ENCODE measurements at regions not wholly inside any gene's neighbourhood (a gene's known extent, or its start where the extent isn't known, plus 50 kb on each side); places are given as distances from the start of the nearest gene placed in this dataset.

GRCh38 chr20:50306478-50307423, 116.1 kb downstream of the CEBPB start:
- peaks cover 16% of the 10 kb centered on the region for H3K4me1 ChIP-seq (ENCODE audit: insufficient read depth, insufficient read length)
- H3K9ac ChIP-seq (ENCODE audit: insufficient read length, low read depth): no peak overlapping the region
- H3K9me3 ChIP-seq (ENCODE audit: insufficient read depth, low read length): no peaks in the 10 kb centered on the region
- no peaks in the 10 kb centered on the region for H3K36me3 ChIP-seq (ENCODE audit: insufficient read depth, insufficient read length, low read length)
- H3K27me3 ChIP-seq (ENCODE audit: insufficient read depth, insufficient read length): no peaks in the 10 kb centered on the region
- H3K4me3 ChIP-seq (ENCODE audit: insufficient read length, low read depth): no peak overlapping the region
- no peak for DNase-seq (ENCODE audit: low read depth, low spot score)
- TF ChIP-seq YY1 (IDR thresholded peaks at IDR 0.05; ENCODE audit: insufficient read depth, insufficient read length): no peak
- no peak for TF ChIP-seq ZNF274 (IDR thresholded peaks at IDR 0.05; ENCODE audit: low read depth, low read length)
- TF ChIP-seq SUZ12 (IDR thresholded peaks at IDR 0.05; ENCODE audit: extremely low read depth, insufficient read depth, insufficient read length): no peak

- TF ChIP-seq YY1 (IDR thresholded peaks at IDR 0.05; ENCODE audit: insufficient read depth, insufficient read length): no peak
- TF ChIP-seq ZNF274 (IDR thresholded peaks at IDR 0.05; ENCODE audit: low read depth, low read length): no peak
- no peak for TF ChIP-seq SUZ12 (IDR thresholded peaks at IDR 0.05; ENCODE audit: extremely low read depth, insufficient read depth, insufficient read length)
- H3K36me3 ChIP-seq (ENCODE audit: insufficient read depth, insufficient read length, low read length): no peaks in the 10 kb centered on the region
- H3K4me1 ChIP-seq (ENCODE audit: insufficient read depth, insufficient read length): peaks cover 16% of the 10 kb centered on the region
- H3K4me3 ChIP-seq (ENCODE audit: insufficient read length, low read depth): no peak overlapping the region
- H3K9me3 ChIP-seq (ENCODE audit: insufficient read depth, low read length): no peaks in the 10 kb centered on the region
- no peaks in the 10 kb centered on the region for H3K27me3 ChIP-seq (ENCODE audit: insufficient read depth, insufficient read length)
- H3K9ac ChIP-seq (ENCODE audit: insufficient read length, low read depth): no peak overlapping the region
- DNase-seq (ENCODE audit: low read depth, low spot score): no peak
Measured at GRCh38 chr20:50308166-50308512, 117.5 kb downstream of the CEBPB start.

- DNase-seq (ENCODE audit: low read depth, low spot score): no peak
- no peaks in the 10 kb centered on the region for H3K27me3 ChIP-seq (ENCODE audit: insufficient read depth, insufficient read length)
- peak overlapping the region; percentile 27 for H3K4me3 ChIP-seq (ENCODE audit: insufficient read length, low read depth)
- peak overlapping the region; percentile 77 for H3K9ac ChIP-seq (ENCODE audit: insufficient read length, low read depth)
- H3K36me3 ChIP-seq (ENCODE audit: insufficient read depth, insufficient read length, low read length): no peaks in the 10 kb centered on the region
- H3K9me3 ChIP-seq (ENCODE audit: insufficient read depth, low read length): no peaks in the 10 kb centered on the region
- peaks cover 16% of the 10 kb centered on the region for H3K4me1 ChIP-seq (ENCODE audit: insufficient read depth, insufficient read length)
- TF ChIP-seq YY1 (IDR thresholded peaks at IDR 0.05; ENCODE audit: insufficient read depth, insufficient read length): no peak
- TF ChIP-seq ZNF274 (IDR thresholded peaks at IDR 0.05; ENCODE audit: low read depth, low read length): no peak
- no peak for TF ChIP-seq SUZ12 (IDR thresholded peaks at IDR 0.05; ENCODE audit: extremely low read depth, insufficient read depth, insufficient read length)
Measured at GRCh38 chr20:50308513-50309279, 118.1 kb downstream of the CEBPB start.

- Histone ChIP-seq H3K4me1 (ENCODE audit: insufficient read depth, insufficient read length) (peaks cover 11% of the 10 kb centered on the region), H3K27me3 (ENCODE audit: insufficient read depth, insufficient read length) (no peaks in the 10 kb centered on the region), H3K36me3 (ENCODE audit: insufficient read depth, insufficient read length, low read length) (no peaks in the 10 kb centered on the region), H3K9me3 (ENCODE audit: insufficient read depth, low read length) (no peaks in the 10 kb centered on the region), H3K9ac (ENCODE audit: insufficient read length, low read depth) (peak overlapping the region; percentile 77), H3K4me3 (ENCODE audit: insufficient read length, low read depth) (peak overlapping the region; percentile 27)
- DNase-seq (ENCODE audit: low read depth, low spot score): no peak
- TF ChIP-seq YY1 (IDR thresholded peaks at IDR 0.05; ENCODE audit: insufficient read depth, insufficient read length): no peak
- no peak for TF ChIP-seq SUZ12 (IDR thresholded peaks at IDR 0.05; ENCODE audit: extremely low read depth, insufficient read depth, insufficient read length)
- no peak for TF ChIP-seq ZNF274 (IDR thresholded peaks at IDR 0.05; ENCODE audit: low read depth, low read length)
Measured at GRCh38 chr20:50309280-50309763, 118.7 kb downstream of the CEBPB start.

- H3K9ac ChIP-seq (ENCODE audit: insufficient read length, low read depth): peak overlapping the region; percentile 45
- no peak for DNase-seq (ENCODE audit: low read depth, low spot score)
- H3K36me3 ChIP-seq (ENCODE audit: insufficient read depth, insufficient read length, low read length): no peaks in the 10 kb centered on the region
- H3K9me3 ChIP-seq (ENCODE audit: insufficient read depth, low read length): no peaks in the 10 kb centered on the region
- H3K4me3 ChIP-seq (ENCODE audit: insufficient read length, low read depth): no peak overlapping the region
- TF ChIP-seq ZNF274 (IDR thresholded peaks at IDR 0.05; ENCODE audit: low read depth, low read length): no peak
- no peak for TF ChIP-seq YY1 (IDR thresholded peaks at IDR 0.05; ENCODE audit: insufficient read depth, insufficient read length)
- TF ChIP-seq SUZ12 (IDR thresholded peaks at IDR 0.05; ENCODE audit: extremely low read depth, insufficient read depth, insufficient read length): no peak
- H3K27me3 ChIP-seq (ENCODE audit: insufficient read depth, insufficient read length): no peaks in the 10 kb centered on the region
- H3K4me1 ChIP-seq (ENCODE audit: insufficient read depth, insufficient read length): peaks cover 7% of the 10 kb centered on the region
Measured at GRCh38 chr20:50309764-50310672, 119.4 kb downstream of the CEBPB start.

GRCh38 chr20:50310673-50311051, 120.0 kb downstream of the CEBPB start:
- no peak for DNase-seq (ENCODE audit: low read depth, low spot score)
- no peaks in the 10 kb centered on the region for H3K9me3 ChIP-seq (ENCODE audit: insufficient read depth, low read length)
- no peak overlapping the region for H3K9ac ChIP-seq (ENCODE audit: insufficient read length, low read depth)
- no peak for TF ChIP-seq SUZ12 (IDR thresholded peaks at IDR 0.05; ENCODE audit: extremely low read depth, insufficient read depth, insufficient read length)
- H3K4me1 ChIP-seq (ENCODE audit: insufficient read depth, insufficient read length): peaks cover 4% of the 10 kb centered on the region
- H3K27me3 ChIP-seq (ENCODE audit: insufficient read depth, insufficient read length): no peaks in the 10 kb centered on the region
- H3K4me3 ChIP-seq (ENCODE audit: insufficient read length, low read depth): no peak overlapping the region
- H3K36me3 ChIP-seq (ENCODE audit: insufficient read depth, insufficient read length, low read length): no peaks in the 10 kb centered on the region

Measured in NT2/D1 (cell line).